ENCODE measurements at regions not wholly inside any gene's neighbourhood (a gene's known extent, or its start where the extent isn't known, plus 50 kb on each side); places are given as distances from the start of the nearest gene placed in this dataset.

DNA sequence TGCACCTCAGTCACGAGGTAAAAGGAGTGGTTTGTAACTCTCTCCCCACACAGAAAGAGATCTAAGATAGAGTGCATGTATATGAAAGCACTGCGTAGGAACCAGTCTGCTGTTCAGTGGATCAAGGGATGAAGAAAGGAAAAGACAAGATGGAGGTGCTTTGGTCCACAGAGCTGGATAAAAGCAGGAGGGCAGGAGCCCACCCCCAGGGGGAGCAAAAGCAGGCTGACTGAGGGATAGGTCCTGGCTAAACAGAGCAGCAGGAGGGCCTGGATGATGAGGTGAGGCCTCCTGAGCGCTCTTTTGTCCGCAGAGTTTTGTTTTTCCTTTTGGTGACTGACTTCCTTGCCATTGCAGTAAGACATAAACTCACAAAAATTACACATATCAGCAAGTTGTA, 293.5 kb upstream of the C9orf72 start:
- DNase-seq (ENCODE audit: low read depth, low spot score) = no peak
- Histone ChIP-seq H3K9me3 (ENCODE audit: control insufficient read depth in 1 of 2, insufficient read depth in 1 of 2, low read depth in 1 of 2, low read length in 2 of 2) (no peaks in the 10 kb centered on the region), H4K20me1 (ENCODE audit: insufficient read depth) (no peaks in the 10 kb centered on the region), H3K79me2 (ENCODE audit: insufficient read depth, low read length) (no peaks in the 10 kb centered on the region), H3K9ac (ENCODE audit: low read length) (no peak overlapping the region), H3K27me3 (ENCODE audit: insufficient read depth, low read length) (no peaks in the 10 kb centered on the region), H3K4me1 (ENCODE audit: control insufficient read depth in 1 of 2, insufficient read depth in 2 of 2, low read length in 2 of 2) (no peaks in the 10 kb centered on the region), H3K36me3 (ENCODE audit: control insufficient read depth in 1 of 2, insufficient read depth in 2 of 2, low read length in 2 of 2) (no peaks in the 10 kb centered on the region), H3K27ac (ENCODE audit: low read depth, low read length) (no peak overlapping the region), H3K9me2 (ENCODE audit: insufficient read depth) (no peaks in the 10 kb centered on the region), H2AFZ (ENCODE audit: low read depth, low read length, poor library complexity, severe bottlenecking) (no peak overlapping the region), H3K4me2 (ENCODE audit: low read length) (no peak overlapping the region), H3K4me3 (replicated peaks in 1 of 2; ENCODE audit: low read depth in 1 of 2, low read length in 2 of 2) (no peak overlapping the region)
- ChIA-PET CTCF (no interaction called here), POLR2A (no interaction called here), RAD21 (ENCODE audit: low non-redundant PET in 1 of 2, low total read pairs in 2 of 2, uncharacterized antibody in 2 of 2, unreplicated experiment in 2 of 2) (no interaction called here)
- TF ChIP-seq, protein P1, sequence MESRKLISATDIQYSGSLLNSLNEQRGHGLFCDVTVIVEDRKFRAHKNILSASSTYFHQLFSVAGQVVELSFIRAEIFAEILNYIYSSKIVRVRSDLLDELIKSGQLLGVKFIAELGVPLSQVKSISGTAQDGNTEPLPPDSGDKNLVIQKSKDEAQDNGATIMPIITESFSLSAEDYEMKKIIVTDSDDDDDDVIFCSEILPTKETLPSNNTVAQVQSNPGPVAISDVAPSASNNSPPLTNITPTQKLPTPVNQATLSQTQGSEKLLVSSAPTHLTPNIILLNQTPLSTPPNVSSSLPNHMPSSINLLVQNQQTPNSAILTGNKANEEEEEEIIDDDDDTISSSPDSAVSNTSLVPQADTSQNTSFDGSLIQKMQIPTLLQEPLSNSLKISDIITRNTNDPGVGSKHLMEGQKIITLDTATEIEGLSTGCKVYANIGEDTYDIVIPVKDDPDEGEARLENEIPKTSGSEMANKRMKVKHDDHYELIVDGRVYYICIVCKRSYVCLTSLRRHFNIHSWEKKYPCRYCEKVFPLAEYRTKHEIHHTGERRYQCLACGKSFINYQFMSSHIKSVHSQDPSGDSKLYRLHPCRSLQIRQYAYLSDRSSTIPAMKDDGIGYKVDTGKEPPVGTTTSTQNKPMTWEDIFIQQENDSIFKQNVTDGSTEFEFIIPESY (IDR thresholded peaks at IDR 0.05; ENCODE audit: extremely low read depth, insufficient replicate concordance, low read length) = no peak
- TF ChIP-seq, protein P2, sequence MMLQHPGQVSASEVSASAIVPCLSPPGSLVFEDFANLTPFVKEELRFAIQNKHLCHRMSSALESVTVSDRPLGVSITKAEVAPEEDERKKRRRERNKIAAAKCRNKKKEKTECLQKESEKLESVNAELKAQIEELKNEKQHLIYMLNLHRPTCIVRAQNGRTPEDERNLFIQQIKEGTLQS (IDR thresholded peaks at IDR 0.05) = no peak
- TF ChIP-seq CBX3 (IDR thresholded peaks at IDR 0.05; ENCODE audit: low read depth) (no peak), ZNF274 (IDR thresholded peaks at IDR 0.05; ENCODE audit: low read depth, low read length) (no peak), YY1 (IDR thresholded peaks at IDR 0.05; ENCODE audit: extremely low read depth, insufficient replicate concordance, low read depth, low read length) (no peak), EGR1 (IDR thresholded peaks at IDR 0.05; ENCODE audit: low read depth) (no peak), JUND (IDR thresholded peaks at IDR 0.05) (no peak), TCF7L2 (IDR thresholded peaks at IDR 0.05; ENCODE audit: borderline replicate concordance, extremely low read depth, insufficient read depth, insufficient read length) (no peak), FOSL1 (IDR thresholded peaks at IDR 0.05; ENCODE audit: low read depth) (no peak), EZH2phosphoT487 (IDR thresholded peaks at IDR 0.05; ENCODE audit: borderline replicate concordance) (no peak), POLR2A (IDR thresholded peaks at IDR 0.05; ENCODE audit: borderline replicate concordance, extremely low read depth, insufficient read depth, insufficient read length) (no peak), RAD21 (IDR thresholded peaks at IDR 0.05; ENCODE audit: low read depth) (no peak), EZH2 (IDR thresholded peaks at IDR 0.05) (no peak), ZFX (IDR thresholded peaks at IDR 0.05) (no peak), SIN3A (IDR thresholded peaks at IDR 0.05; ENCODE audit: low read depth) (no peak), ELF1 (IDR thresholded peaks at IDR 0.05; ENCODE audit: borderline replicate concordance, low read depth) (no peak)
- TF ChIP-seq, protein P3, sequence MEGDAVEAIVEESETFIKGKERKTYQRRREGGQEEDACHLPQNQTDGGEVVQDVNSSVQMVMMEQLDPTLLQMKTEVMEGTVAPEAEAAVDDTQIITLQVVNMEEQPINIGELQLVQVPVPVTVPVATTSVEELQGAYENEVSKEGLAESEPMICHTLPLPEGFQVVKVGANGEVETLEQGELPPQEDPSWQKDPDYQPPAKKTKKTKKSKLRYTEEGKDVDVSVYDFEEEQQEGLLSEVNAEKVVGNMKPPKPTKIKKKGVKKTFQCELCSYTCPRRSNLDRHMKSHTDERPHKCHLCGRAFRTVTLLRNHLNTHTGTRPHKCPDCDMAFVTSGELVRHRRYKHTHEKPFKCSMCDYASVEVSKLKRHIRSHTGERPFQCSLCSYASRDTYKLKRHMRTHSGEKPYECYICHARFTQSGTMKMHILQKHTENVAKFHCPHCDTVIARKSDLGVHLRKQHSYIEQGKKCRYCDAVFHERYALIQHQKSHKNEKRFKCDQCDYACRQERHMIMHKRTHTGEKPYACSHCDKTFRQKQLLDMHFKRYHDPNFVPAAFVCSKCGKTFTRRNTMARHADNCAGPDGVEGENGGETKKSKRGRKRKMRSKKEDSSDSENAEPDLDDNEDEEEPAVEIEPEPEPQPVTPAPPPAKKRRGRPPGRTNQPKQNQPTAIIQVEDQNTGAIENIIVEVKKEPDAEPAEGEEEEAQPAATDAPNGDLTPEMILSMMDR (IDR thresholded peaks at IDR 0.05 in 2 of 3, conservative IDR thresholded peaks at IDR 0.05 in 1 of 3; ENCODE audit: borderline replicate concordance in 1 of 3, insufficient read depth in 1 of 3, low read depth in 2 of 3, low read length in 2 of 3) = no peak
- TF ChIP-seq, protein P4, sequence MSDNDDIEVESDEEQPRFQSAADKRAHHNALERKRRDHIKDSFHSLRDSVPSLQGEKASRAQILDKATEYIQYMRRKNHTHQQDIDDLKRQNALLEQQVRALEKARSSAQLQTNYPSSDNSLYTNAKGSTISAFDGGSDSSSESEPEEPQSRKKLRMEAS (IDR thresholded peaks at IDR 0.05) = no peak
- no peak for ATAC-seq
- no TSS peak for BruUV-seq (replicated peaks)
- intact Hi-C loops (cut with micrococcal nuclease) = loop anchor here (10.0 kb wide), 1 partner anchor 52 kb away; no protein-coding TSS in a partner anchor
